SU-DHL-6 (cell line): ENCODE measurements at regions not wholly inside any gene's neighbourhood (a gene's known extent, or its start where the extent isn't known, plus 50 kb on each side); places are given as distances from the start of the nearest gene placed in this dataset.

Experiments
- CTCF ChIP-seq: fragments of 200-600 bp; sonication (generic); IDR thresholded peaks from one replicate; pipeline ENCODE4 v1.5.1; 2017; ENCODE audit warnings: antibody characterized with exemption, mild to moderate bottlenecking, low read length, moderate library complexity; ENCODE audit not compliant: insufficient read depth, poor library complexity, severe bottlenecking
- EZH2phosphoT487 ChIP-seq: fragments of 200-600 bp; sonication (generic), shearing (Covaris generic); conservative IDR thresholded peaks from 2 replicates; pipeline ENCODE4 v1.6.1; 2018; ENCODE audit warnings: mild to moderate bottlenecking, antibody characterized with exemption, low read length, moderate library complexity, mixed read lengths

GRCh38 chr3:26474706-26475105 is 147.9 kb upstream of the LRRC3B start:
- TF ChIP-seq CTCF, result no peak
- no peak for TF ChIP-seq EZH2phosphoT487
